Fibroblast of the conjunctiva (primary cell): ENCODE measurements at regions not wholly inside any gene's neighbourhood (a gene's known extent, or its start where the extent isn't known, plus 50 kb on each side); places are given as distances from the start of the nearest gene placed in this dataset.

Source experiments
- DNase-seq: peaks from one replicate; pipeline ENCODE4 v3.0.0-alpha.2; 2010; ENCODE audit warnings: low read depth

- no peak for DNase-seq
Observed at GRCh38 chr5:167602067-167602466, 689.4 kb upstream of the WWC1 start.

- DNase-seq, result no peak
Observed at GRCh38 chr5:167603135-167603534, 688.3 kb upstream of the WWC1 start.

GRCh38 chr5:167608390-167609272 lies 682.8 kb upstream of the WWC1 start:
- no peak for DNase-seq

GRCh38 chr5:167614294-167615021 lies 677.0 kb upstream of the WWC1 start:
- DNase-seq, result no peak

- no peak for DNase-seq
Observed at GRCh38 chr5:167616043-167616890, 675.2 kb upstream of the WWC1 start.

- DNase-seq, result no peak
Observed at GRCh38 chr5:167623354-167623753, 668.1 kb upstream of the WWC1 start.

GRCh38 chr5:167624053-167624452 lies 667.4 kb upstream of the WWC1 start:
- DNase-seq, result no peak

- DNase-seq, result no peak
Observed at GRCh38 chr5:167626341-167627123, 664.9 kb upstream of the WWC1 start.

GRCh38 chr5:167629634-167630033 lies 661.8 kb upstream of the WWC1 start:
- no peak for DNase-seq

GRCh38 chr5:167631191-167631590 lies 660.3 kb upstream of the WWC1 start:
- no peak for DNase-seq

GRCh38 chr5:167633114-167633513 lies 658.3 kb upstream of the WWC1 start:
- no peak for DNase-seq

- peak; percentile 23 for DNase-seq
Observed at GRCh38 chr5:167633931-167634341, 657.5 kb upstream of the WWC1 start.

GRCh38 chr5:167634432-167634831 lies 657.0 kb upstream of the WWC1 start:
- DNase-seq, result peak; percentile 9

- no peak for DNase-seq
Observed at GRCh38 chr5:167638816-167639215, 652.6 kb upstream of the WWC1 start.

GRCh38 chr5:167639273-167639672 lies 652.2 kb upstream of the WWC1 start:
- DNase-seq, result no peak

GRCh38 chr5:167639766-167640165 lies 651.7 kb upstream of the WWC1 start:
- DNase-seq, result no peak

- DNase-seq, result no peak
Observed at GRCh38 chr5:167642181-167642580, 649.3 kb upstream of the WWC1 start.

- DNase-seq, result peak; percentile 41
Observed at GRCh38 chr5:167642779-167643517, 648.5 kb upstream of the WWC1 start.

- DNase-seq, result peak; percentile 10
Observed at GRCh38 chr5:167643631-167644280, 647.7 kb upstream of the WWC1 start.

- no peak for DNase-seq
Observed at GRCh38 chr5:167644619-167645018, 646.8 kb upstream of the WWC1 start.
